A673 (cell line): ENCODE measurements at regions not wholly inside any gene's neighbourhood (a gene's known extent, or its start where the extent isn't known, plus 50 kb on each side); places are given as distances from the start of the nearest gene placed in this dataset.

Experiments
- BruUV-seq: library from RNA; stranded (reverse); fragments of 400-500 nt; replicated peaks from 2 replicates; lab custom pipeline; 2021; lab: Mats Ljungman, UMichigan
- CTCF ChIA-PET: fragments of 300-600 bp; sonication (Branson Sonifier 250); formaldehyde crosslinking; loops from one replicate; lab custom pipeline; 2022; ENCODE audit warnings: antibody characterized with exemption; lab: Charles Lee
- POLR2A ChIA-PET: fragments of 300-600 bp; sonication (Branson Sonifier 250); formaldehyde crosslinking; loops from one replicate; lab custom pipeline; 2022; ENCODE audit warnings: antibody characterized with exemption; ENCODE audit not compliant: low non-redundant PET; lab: Charles Lee
- DNase-seq: peaks from one replicate; pipeline ENCODE4 v3.0.0-alpha.2; 2015; ENCODE audit warnings: low spot score
- H3K27ac ChIP-seq: fragments of 200-600 bp; sonication (generic); 2 replicates; pipeline ENCODE4 v1.5.1; 2016; ENCODE audit warnings: mixed run types, low read depth, mild to moderate bottlenecking, mixed read lengths, antibody characterized with exemption, low read length; ENCODE audit not compliant: poor library complexity, severe bottlenecking
- H3K27me3 ChIP-seq: fragments of 200-600 bp; sonication (generic); replicated peaks from 2 replicates; pipeline ENCODE4 v1.6.1; 2017; ENCODE audit warnings: mixed run types, low read depth, mild to moderate bottlenecking, mixed read lengths, antibody characterized with exemption, low read length; ENCODE audit not compliant: insufficient read depth, poor library complexity
- H3K36me3 ChIP-seq: fragments of 200-600 bp; sonication (generic); 2 replicates; pipeline ENCODE4 v1.6.1; 2016; ENCODE audit warnings: mixed run types, mild to moderate bottlenecking, mixed read lengths, antibody characterized with exemption, low read length; ENCODE audit not compliant: insufficient read depth, poor library complexity, severe bottlenecking
- H3K4me1 ChIP-seq: fragments of 200-600 bp; sonication (generic); 2 replicates; pipeline ENCODE4 v1.6.1; 2017; ENCODE audit warnings: mixed run types, mild to moderate bottlenecking, mixed read lengths, antibody characterized with exemption, low read length; ENCODE audit not compliant: insufficient read depth, poor library complexity, severe bottlenecking
- H3K4me3 ChIP-seq: fragments of 200-600 bp; sonication (generic); 2 replicates; pipeline ENCODE4 v1.5.1; 2016; ENCODE audit warnings: low read depth, mixed run types, mild to moderate bottlenecking, mixed read lengths, low read length; ENCODE audit not compliant: poor library complexity, severe bottlenecking
- H3K9me3 ChIP-seq: fragments of 200-600 bp; sonication (generic); 2 replicates; pipeline ENCODE4 v1.6.1; 2016; ENCODE audit warnings: mixed run types, low read depth, mild to moderate bottlenecking, mixed read lengths, antibody characterized with exemption, low read length; ENCODE audit not compliant: poor library complexity, severe bottlenecking
- CTCF ChIP-seq: fragments of 300-800, 200-600 bp; sonication (generic); conservative IDR thresholded peaks from 2 replicates; pipeline ENCODE4 v1.5.1; 2017; ENCODE audit warnings: low read depth, mild to moderate bottlenecking, antibody characterized with exemption, low read length, moderate library complexity, mixed read lengths
- EZH2 ChIP-seq: fragments of 200-600 bp; sonication (generic); IDR thresholded peaks from 2 replicates; pipeline ENCODE4 v1.6.1; 2017; ENCODE audit warnings: borderline replicate concordance, low read depth, mild to moderate bottlenecking, mixed read lengths, antibody characterized with exemption, low read length; ENCODE audit not compliant: poor library complexity, severe bottlenecking
- intact Hi-C: fragments of 100-400 bp; cut with micrococcal nuclease; formaldehyde crosslinking; loops from one replicate; pipeline ENCODE4 v1.10.0; 2022; ENCODE audit not compliant: unreplicated experiment

- H3K27me3 ChIP-seq = no peaks in the 10 kb centered on the region
- no peak for DNase-seq
- ChIA-PET CTCF (no interaction called here), POLR2A (no interaction called here)
- H3K36me3 ChIP-seq = no peaks in the 10 kb centered on the region
- no peaks in the 10 kb centered on the region for H3K4me1 ChIP-seq
- H3K27ac ChIP-seq = no peak overlapping the region
- TF ChIP-seq EZH2 (no peak), CTCF (no peak)
- intact Hi-C loops = no loop called here
- H3K9me3 ChIP-seq = peaks cover 42% of the 10 kb centered on the region
- BruUV-seq = no TSS peak
- no peak overlapping the region for H3K4me3 ChIP-seq
These were observed 1288.6 kb upstream of the TMPRSS15 start for GRCh38 chr21:19692231-19692630.

DNA sequence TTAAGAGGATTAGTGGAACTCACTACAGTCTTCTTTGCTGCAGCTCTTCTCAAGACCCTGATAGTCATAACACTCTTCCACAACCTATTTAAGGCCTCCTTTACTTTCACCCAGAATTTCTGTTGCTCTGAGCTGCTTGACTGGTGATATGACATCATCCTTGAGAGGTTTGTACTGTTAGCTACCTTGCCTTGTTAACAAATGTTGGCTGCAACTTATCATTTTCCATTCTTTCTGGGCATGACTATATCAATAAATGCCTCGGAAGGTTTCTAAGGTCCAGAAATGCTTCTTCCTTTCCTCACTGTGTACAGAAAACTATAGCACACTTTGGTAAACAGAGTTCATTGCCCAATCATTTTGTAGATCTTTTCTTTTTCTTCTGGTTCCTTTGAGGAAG, 1292.2 kb upstream of the TMPRSS15 start:
- CTCF ChIA-PET = no interaction called here
- H3K27me3 ChIP-seq = no peaks in the 10 kb centered on the region
- no peaks in the 10 kb centered on the region for H3K4me1 ChIP-seq
- POLR2A ChIA-PET = no interaction called here
- H3K9me3 ChIP-seq = peaks cover 35% of the 10 kb centered on the region
- H3K27ac ChIP-seq = no peak overlapping the region
- H3K36me3 ChIP-seq = no peaks in the 10 kb centered on the region
- H3K4me3 ChIP-seq = no peak overlapping the region
- intact Hi-C loops = no loop called here
- BruUV-seq = no TSS peak
- TF ChIP-seq EZH2 (no peak), CTCF (no peak)
- DNase-seq = no peak

- Histone ChIP-seq H3K4me1 (no peaks in the 10 kb centered on the region), H3K27me3 (no peaks in the 10 kb centered on the region), H3K4me3 (no peak overlapping the region), H3K27ac (no peak overlapping the region), H3K36me3 (no peaks in the 10 kb centered on the region), H3K9me3 (peaks cover 24% of the 10 kb centered on the region)
- DNase-seq = no peak
- no TSS peak for BruUV-seq
- ChIA-PET POLR2A (no interaction called here), CTCF (no interaction called here)
- intact Hi-C loops = no loop called here
- no peak for TF ChIP-seq CTCF
- TF ChIP-seq EZH2 = no peak
These were observed 1296.9 kb upstream of the TMPRSS15 start for GRCh38 chr21:19700476-19700875.
